ENCODE measurements at regions not wholly inside any gene's neighbourhood (a gene's known extent, or its start where the extent isn't known, plus 50 kb on each side); places are given as distances from the start of the nearest gene placed in this dataset.

GRCh38 chrX:97666890-97667289 lies 783.2 kb downstream of the RPA4 start:
- no peak for DNase-seq (ENCODE audit: low read depth)
- TF ChIP-seq CTCF (conservative IDR thresholded peaks at IDR 0.05; ENCODE audit: low read depth, low read length) = no peak
- H3K4me3 ChIP-seq (ENCODE audit: low read depth, low read length) = no peak overlapping the region

- no peak for TF ChIP-seq CTCF (conservative IDR thresholded peaks at IDR 0.05; ENCODE audit: low read depth, low read length)
- DNase-seq (ENCODE audit: low read depth) = no peak
- no peak overlapping the region for H3K4me3 ChIP-seq (ENCODE audit: low read depth, low read length)
Measured at GRCh38 chrX:97668126-97668525, 784.4 kb downstream of the RPA4 start.

- TF ChIP-seq CTCF (conservative IDR thresholded peaks at IDR 0.05; ENCODE audit: low read depth, low read length) = no peak
- no peak overlapping the region for H3K4me3 ChIP-seq (ENCODE audit: low read depth, low read length)
- no peak for DNase-seq (ENCODE audit: low read depth)
Measured at GRCh38 chrX:97672138-97672537, 788.4 kb downstream of the RPA4 start.

- H3K4me3 ChIP-seq (ENCODE audit: low read depth, low read length) = no peak overlapping the region
- no peak for DNase-seq (ENCODE audit: low read depth)
- no peak for TF ChIP-seq CTCF (conservative IDR thresholded peaks at IDR 0.05; ENCODE audit: low read depth, low read length)
Measured at GRCh38 chrX:97672608-97673007, 788.9 kb downstream of the RPA4 start.

GRCh38 chrX:97673135-97673534 lies 789.4 kb downstream of the RPA4 start:
- H3K4me3 ChIP-seq (ENCODE audit: low read depth, low read length) = no peak overlapping the region
- TF ChIP-seq CTCF (conservative IDR thresholded peaks at IDR 0.05; ENCODE audit: low read depth, low read length) = no peak
- DNase-seq (ENCODE audit: low read depth) = no peak

GRCh38 chrX:97682991-97683840 lies 799.5 kb downstream of the RPA4 start:
- DNase-seq (ENCODE audit: low read depth) = no peak
- TF ChIP-seq CTCF (conservative IDR thresholded peaks at IDR 0.05; ENCODE audit: low read depth, low read length) = no peak
- H3K4me3 ChIP-seq (ENCODE audit: low read depth, low read length) = no peak overlapping the region

GRCh38 chrX:97685753-97686152 lies 802.0 kb downstream of the RPA4 start:
- no peak for DNase-seq (ENCODE audit: low read depth)
- peak; percentile 68 for TF ChIP-seq CTCF (conservative IDR thresholded peaks at IDR 0.05; ENCODE audit: low read depth, low read length)
- no peak overlapping the region for H3K4me3 ChIP-seq (ENCODE audit: low read depth, low read length)

All from epithelial cell of proximal tubule (primary cell).